ENCODE measurements at regions not wholly inside any gene's neighbourhood (a gene's known extent, or its start where the extent isn't known, plus 50 kb on each side); places are given as distances from the start of the nearest gene placed in this dataset.

DNA sequence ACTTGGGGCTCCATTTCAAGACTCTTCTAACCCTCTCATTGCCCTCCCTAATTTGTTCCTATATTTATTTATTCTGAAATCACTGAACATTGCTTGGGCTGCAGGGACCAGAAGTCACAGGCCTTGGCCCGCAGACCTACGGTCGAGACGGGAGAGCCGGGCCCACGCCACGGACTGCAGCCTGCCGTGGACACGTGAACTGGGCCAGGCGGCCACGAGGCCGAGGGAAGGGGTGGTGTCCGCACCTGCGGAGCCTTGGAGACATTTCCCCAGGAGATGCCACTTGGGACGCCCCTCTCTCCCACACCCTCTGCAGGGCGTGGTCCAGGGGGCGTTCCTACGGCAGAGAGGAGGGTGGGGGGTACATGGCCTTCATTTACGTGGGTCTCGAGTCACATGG, 463.9 kb downstream of the ICE1 start:
- TF ChIP-seq, protein P1, sequence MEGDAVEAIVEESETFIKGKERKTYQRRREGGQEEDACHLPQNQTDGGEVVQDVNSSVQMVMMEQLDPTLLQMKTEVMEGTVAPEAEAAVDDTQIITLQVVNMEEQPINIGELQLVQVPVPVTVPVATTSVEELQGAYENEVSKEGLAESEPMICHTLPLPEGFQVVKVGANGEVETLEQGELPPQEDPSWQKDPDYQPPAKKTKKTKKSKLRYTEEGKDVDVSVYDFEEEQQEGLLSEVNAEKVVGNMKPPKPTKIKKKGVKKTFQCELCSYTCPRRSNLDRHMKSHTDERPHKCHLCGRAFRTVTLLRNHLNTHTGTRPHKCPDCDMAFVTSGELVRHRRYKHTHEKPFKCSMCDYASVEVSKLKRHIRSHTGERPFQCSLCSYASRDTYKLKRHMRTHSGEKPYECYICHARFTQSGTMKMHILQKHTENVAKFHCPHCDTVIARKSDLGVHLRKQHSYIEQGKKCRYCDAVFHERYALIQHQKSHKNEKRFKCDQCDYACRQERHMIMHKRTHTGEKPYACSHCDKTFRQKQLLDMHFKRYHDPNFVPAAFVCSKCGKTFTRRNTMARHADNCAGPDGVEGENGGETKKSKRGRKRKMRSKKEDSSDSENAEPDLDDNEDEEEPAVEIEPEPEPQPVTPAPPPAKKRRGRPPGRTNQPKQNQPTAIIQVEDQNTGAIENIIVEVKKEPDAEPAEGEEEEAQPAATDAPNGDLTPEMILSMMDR (conservative IDR thresholded peaks at IDR 0.05): no peak
- TF ChIP-seq ZFX (IDR thresholded peaks at IDR 0.05): no peak
